Nephron progenitor cell (in vitro differentiated cells): ENCODE measurements at regions not wholly inside any gene's neighbourhood (a gene's known extent, or its start where the extent isn't known, plus 50 kb on each side); places are given as distances from the start of the nearest gene placed in this dataset.
A peak's percentile ranks its signal among the peaks of the same experiment; 100 is the strongest.

ENCODE experiments used
- DNase-seq: peaks from one replicate; pipeline ENCODE4 v3.0.0; 2021
- H3K27ac Mint-ChIP-seq: 2 replicates; pipeline ENCODE4 v1.8.0; 2021; ENCODE audit warnings: mild to moderate bottlenecking, moderate library complexity, mixed read lengths
- H3K27me3 Mint-ChIP-seq: 2 replicates; pipeline ENCODE4 v1.8.0; 2021; ENCODE audit warnings: mild to moderate bottlenecking, low read depth, mixed read lengths; ENCODE audit not compliant: poor library complexity
- H3K36me3 Mint-ChIP-seq: 2 replicates; pipeline ENCODE4 v1.8.0; 2021; ENCODE audit warnings: low read depth, mixed read lengths
- H3K4me1 Mint-ChIP-seq: 2 replicates; pipeline ENCODE4 v1.8.0; 2021; ENCODE audit warnings: mixed read lengths
- H3K4me3 Mint-ChIP-seq: 2 replicates; pipeline ENCODE4 v1.8.0; 2021; ENCODE audit warnings: mild to moderate bottlenecking, moderate library complexity, mixed read lengths
- H3K9me3 Mint-ChIP-seq: 2 replicates; pipeline ENCODE4 v1.8.0; 2021; ENCODE audit warnings: mild to moderate bottlenecking, moderate library complexity, mixed read lengths
- TF ChIP-seq, protein P1 (sequence below): fragments of 200-600 bp; sonication (generic); IDR thresholded peaks from 2 replicates; pipeline ENCODE4 v1.5.0; 2021; ENCODE audit warnings: antibody characterized with exemption

DNA sequence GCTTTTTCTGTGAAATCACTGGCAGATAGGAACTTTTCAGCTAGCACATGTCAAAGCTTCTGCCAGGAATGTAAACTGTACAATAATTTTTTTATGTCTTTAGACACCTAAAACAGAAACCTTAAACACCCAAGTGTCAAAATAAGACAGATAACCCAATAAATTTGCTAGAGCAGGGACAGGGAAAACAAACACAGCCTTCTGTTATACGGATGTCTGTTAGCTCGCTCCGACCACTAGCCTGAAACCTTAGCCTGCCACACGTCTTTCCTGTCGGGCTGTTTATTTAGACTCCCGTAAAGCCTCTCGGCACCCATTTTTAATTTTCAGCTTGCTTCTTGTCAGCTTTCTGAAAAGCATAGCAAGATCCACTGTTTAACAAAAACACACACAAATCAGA is 355.4 kb upstream of the SLC24A2 start:
- no peaks in the 10 kb centered on the region for H3K36me3 Mint-ChIP-seq
- H3K4me3 Mint-ChIP-seq = peak overlapping the region; percentile 74
- DNase-seq = peak; percentile 38
- H3K27ac Mint-ChIP-seq = peak overlapping the region; percentile 96
- H3K4me1 Mint-ChIP-seq = peaks cover 79% of the 10 kb centered on the region
- TF ChIP-seq, protein P1, sequence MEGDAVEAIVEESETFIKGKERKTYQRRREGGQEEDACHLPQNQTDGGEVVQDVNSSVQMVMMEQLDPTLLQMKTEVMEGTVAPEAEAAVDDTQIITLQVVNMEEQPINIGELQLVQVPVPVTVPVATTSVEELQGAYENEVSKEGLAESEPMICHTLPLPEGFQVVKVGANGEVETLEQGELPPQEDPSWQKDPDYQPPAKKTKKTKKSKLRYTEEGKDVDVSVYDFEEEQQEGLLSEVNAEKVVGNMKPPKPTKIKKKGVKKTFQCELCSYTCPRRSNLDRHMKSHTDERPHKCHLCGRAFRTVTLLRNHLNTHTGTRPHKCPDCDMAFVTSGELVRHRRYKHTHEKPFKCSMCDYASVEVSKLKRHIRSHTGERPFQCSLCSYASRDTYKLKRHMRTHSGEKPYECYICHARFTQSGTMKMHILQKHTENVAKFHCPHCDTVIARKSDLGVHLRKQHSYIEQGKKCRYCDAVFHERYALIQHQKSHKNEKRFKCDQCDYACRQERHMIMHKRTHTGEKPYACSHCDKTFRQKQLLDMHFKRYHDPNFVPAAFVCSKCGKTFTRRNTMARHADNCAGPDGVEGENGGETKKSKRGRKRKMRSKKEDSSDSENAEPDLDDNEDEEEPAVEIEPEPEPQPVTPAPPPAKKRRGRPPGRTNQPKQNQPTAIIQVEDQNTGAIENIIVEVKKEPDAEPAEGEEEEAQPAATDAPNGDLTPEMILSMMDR = no peak
- H3K27me3 Mint-ChIP-seq = peaks cover 6% of the 10 kb centered on the region
- no peaks in the 10 kb centered on the region for H3K9me3 Mint-ChIP-seq

DNA sequence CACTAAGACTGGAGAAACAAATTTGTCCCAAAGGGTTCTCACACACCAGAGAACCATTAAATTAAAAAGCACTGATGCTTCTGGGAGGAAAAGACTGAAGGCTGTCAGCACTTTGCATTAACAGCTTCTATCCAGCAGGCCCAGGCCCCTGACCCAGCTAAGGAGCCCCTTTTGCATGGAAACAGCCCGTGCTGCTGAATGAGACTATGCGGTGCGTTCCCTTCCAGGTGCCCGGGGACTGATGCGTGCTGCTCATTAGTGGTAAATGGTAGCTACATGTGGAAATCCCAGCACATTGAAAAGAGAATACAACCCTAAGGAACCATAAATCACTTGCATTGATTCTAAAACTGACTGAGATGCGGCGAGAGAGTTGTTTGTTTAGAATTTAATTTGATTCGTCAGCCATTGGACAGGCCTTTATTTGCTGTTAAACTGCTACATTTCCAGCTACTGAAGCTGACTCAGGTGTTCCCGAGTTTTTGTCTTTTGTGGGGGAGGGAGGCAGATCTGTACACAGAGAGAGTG is 351.0 kb upstream of the SLC24A2 start:
- Mint-ChIP-seq H3K27me3 (peaks cover 16% of the 10 kb centered on the region), H3K4me1 (peaks cover 55% of the 10 kb centered on the region), H3K4me3 (no peak overlapping the region), H3K9me3 (no peaks in the 10 kb centered on the region), H3K36me3 (no peaks in the 10 kb centered on the region), H3K27ac (no peak overlapping the region)
- DNase-seq = no peak
- TF ChIP-seq, protein P1 = no peak

DNA sequence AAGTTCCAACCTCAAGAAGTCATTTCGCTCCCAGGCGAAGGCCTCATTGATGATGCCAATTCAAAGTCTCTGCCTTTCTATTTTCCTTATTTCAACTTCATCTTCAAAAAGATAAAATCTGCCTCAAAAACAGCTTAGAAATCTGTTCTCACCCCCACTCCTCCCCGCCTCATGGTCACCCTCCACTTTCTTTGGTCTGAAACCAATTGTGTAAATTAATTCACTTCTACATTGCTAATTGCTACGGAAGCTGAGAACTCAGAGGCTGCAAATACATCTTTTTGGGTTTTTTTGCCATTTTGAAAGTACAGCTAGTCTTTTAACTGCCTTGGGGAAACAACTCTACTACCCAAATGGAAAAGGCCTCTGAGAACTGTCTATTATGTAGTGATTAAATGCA is 350.0 kb upstream of the SLC24A2 start:
- Mint-ChIP-seq H3K36me3 (no peaks in the 10 kb centered on the region), H3K27ac (no peak overlapping the region), H3K4me1 (peaks cover 45% of the 10 kb centered on the region), H3K9me3 (no peaks in the 10 kb centered on the region), H3K27me3 (peaks cover 16% of the 10 kb centered on the region), H3K4me3 (no peak overlapping the region)
- TF ChIP-seq, protein P1 = no peak
- no peak for DNase-seq

DNA sequence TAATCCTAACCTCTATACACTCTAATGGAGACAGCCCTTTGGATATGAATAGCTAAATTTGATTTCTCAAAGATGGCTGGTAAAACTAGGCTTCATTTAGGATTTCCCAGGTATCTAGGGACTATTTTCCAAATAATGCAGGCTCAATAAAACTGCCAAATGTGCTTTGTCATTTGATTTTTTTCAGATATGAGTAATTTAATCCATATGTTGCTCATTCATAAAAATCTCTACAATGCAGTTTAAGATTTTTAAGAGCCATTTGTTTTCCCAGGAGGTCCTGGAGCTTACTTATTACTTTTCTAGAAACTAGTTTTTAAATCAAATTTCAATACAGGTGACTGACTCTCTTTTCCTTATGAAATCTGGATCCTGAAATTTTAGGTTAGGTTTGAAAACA is 349.3 kb upstream of the SLC24A2 start:
- Mint-ChIP-seq H3K36me3 (no peaks in the 10 kb centered on the region), H3K9me3 (no peaks in the 10 kb centered on the region), H3K4me3 (no peak overlapping the region), H3K27ac (no peak overlapping the region), H3K27me3 (peaks cover 14% of the 10 kb centered on the region), H3K4me1 (peaks cover 38% of the 10 kb centered on the region)
- DNase-seq = no peak
- TF ChIP-seq, protein P1 = no peak

DNA sequence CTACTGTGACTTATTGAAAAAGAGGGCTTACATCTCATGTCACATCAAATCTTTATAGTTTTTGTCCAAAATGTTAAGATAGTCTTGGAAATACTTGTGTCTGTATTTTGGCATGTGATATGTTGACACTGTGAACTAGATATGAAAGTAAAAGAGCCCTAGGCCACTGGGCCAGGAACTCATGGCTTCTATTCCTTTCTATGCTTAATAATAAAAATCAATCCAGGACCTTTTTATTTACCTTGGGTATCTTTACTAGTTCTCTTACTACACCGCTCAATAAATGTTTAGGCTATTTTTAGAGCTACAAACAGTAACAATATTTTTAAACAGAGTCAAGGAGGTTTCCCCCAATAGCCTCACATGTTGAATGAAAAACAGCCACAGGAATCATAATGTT is 348.6 kb upstream of the SLC24A2 start:
- no peaks in the 10 kb centered on the region for H3K36me3 Mint-ChIP-seq
- H3K4me1 Mint-ChIP-seq = peaks cover 34% of the 10 kb centered on the region
- no peak overlapping the region for H3K4me3 Mint-ChIP-seq
- H3K9me3 Mint-ChIP-seq = no peaks in the 10 kb centered on the region
- peaks cover 10% of the 10 kb centered on the region for H3K27me3 Mint-ChIP-seq
- TF ChIP-seq, protein P1 = no peak
- H3K27ac Mint-ChIP-seq = no peak overlapping the region
- no peak for DNase-seq

DNA sequence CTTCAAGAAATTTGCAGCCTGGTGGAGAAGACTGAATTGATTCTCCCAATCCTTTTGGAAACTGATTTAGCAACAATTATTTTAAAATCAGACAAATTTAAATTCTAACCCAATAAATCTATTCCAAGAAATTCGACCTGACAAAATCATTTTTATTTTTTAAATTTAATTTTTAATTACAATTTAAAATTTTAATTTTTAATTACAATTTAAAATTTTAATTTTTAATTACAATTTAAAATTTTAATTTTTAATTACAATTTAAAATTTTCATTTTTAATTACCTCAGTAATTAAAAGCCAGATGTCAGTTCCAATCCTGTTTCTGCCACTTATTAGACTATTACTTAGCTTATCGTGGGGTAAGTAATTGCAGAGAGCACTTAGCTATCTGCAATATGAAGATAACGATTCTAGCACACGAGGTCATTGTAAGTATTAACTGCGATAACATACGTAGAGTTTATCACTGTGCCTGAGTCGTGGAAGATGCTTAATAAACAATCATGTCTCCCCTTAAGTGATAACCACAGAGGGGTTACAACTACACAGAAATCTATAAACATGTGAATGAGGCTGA is 346.4 kb upstream of the SLC24A2 start:
- H3K4me1 Mint-ChIP-seq = peaks cover 32% of the 10 kb centered on the region
- peaks cover 10% of the 10 kb centered on the region for H3K27me3 Mint-ChIP-seq
- no peak for DNase-seq
- H3K27ac Mint-ChIP-seq = no peak overlapping the region
- TF ChIP-seq, protein P1 = no peak
- peaks cover under 1% of the 10 kb centered on the region for H3K9me3 Mint-ChIP-seq
- H3K4me3 Mint-ChIP-seq = no peak overlapping the region
- no peaks in the 10 kb centered on the region for H3K36me3 Mint-ChIP-seq
